GM12878 (cell line): ENCODE measurements at regions not wholly inside any gene's neighbourhood (a gene's known extent, or its start where the extent isn't known, plus 50 kb on each side); places are given as distances from the start of the nearest gene placed in this dataset.

Experiments used
- ATAC-seq: fragments of 200-7000 bp; cut with Tn5 transposase; 3 replicates; pipeline ENCODE4 v1.9.1; 2020; ENCODE audit warnings: mild to moderate bottlenecking, moderate library complexity
- BruUV-seq: library from RNA; stranded (reverse); fragments of 400-500 nt; replicated peaks from 2 replicates; lab custom pipeline; 2021; lab: Mats Ljungman, UMichigan
- CTCF ChIA-PET: fragments of 300-600 bp; sonication (Branson Sonifier 250); formaldehyde crosslinking; extraction: SDS; loops from one replicate; lab custom pipeline; 2021; ENCODE audit warnings: inconsistent platforms; lab: Yijun Ruan, JAX
- POLR2A ChIA-PET: fragments of 350-600 bp; formaldehyde crosslinking; extraction: SDS; loops from one replicate; lab custom pipeline; 2021; ENCODE audit warnings: inconsistent platforms; lab: Charles Lee
- RAD21 ChIA-PET: fragments of 300-600 bp; sonication (Branson Sonifier 250); formaldehyde crosslinking; loops from one replicate; lab custom pipeline; 2023; ENCODE audit warnings: antibody characterized with exemption; ENCODE audit not compliant: unreplicated experiment; lab: Charles Lee
- SMC1A ChIA-PET: fragments of 300-600 bp; sonication (Branson Sonifier 250); formaldehyde crosslinking; loops from one replicate; lab custom pipeline; 2023; ENCODE audit not compliant: unreplicated experiment, uncharacterized antibody; lab: Charles Lee
- DNase-seq: peaks from one replicate; pipeline ENCODE4 v3.0.0-alpha.2; 2011; ENCODE audit warnings: low read depth, low spot score
- FAIRE-seq: peaks from 3 replicates; lab custom pipeline; 2011; peaks lifted over from hg19 to GRCh38; lab: Jason Lieb, UNC
- H2AFZ ChIP-seq: 2 replicates; pipeline ENCODE4 v1.6.0; 2011; ENCODE audit warnings: low read depth, low read length, control low read depth; ENCODE audit not compliant: control insufficient read depth
- H3K27ac ChIP-seq: 2 replicates; pipeline ENCODE4 v1.5.1; 2011; ENCODE audit warnings: control low read depth; ENCODE audit not compliant: control insufficient read depth, insufficient read depth
- H3K27me3 ChIP-seq, 2 experiments: replicated peaks in 1 of 2; 2 replicates each; pipeline versions ENCODE4 v1.6.0 to v1.6.1; 2011; ENCODE audit warnings: low read length in 1 of 2; ENCODE audit not compliant: control insufficient read depth in 2 of 2, insufficient read depth in 2 of 2
- H3K36me3 ChIP-seq, 2 experiments: 2 replicates each; pipeline ENCODE4 v1.5.1; 2011; ENCODE audit warnings: low read length in 1 of 2; ENCODE audit not compliant: control insufficient read depth in 2 of 2, insufficient read depth in 2 of 2
- H3K4me1 ChIP-seq: 2 replicates; pipeline ENCODE4 v1.6.1; 2011; ENCODE audit warnings: mild to moderate bottlenecking, low read length, moderate library complexity, mixed read lengths; ENCODE audit not compliant: control insufficient read depth, insufficient read depth
- H3K4me2 ChIP-seq: 2 replicates; pipeline ENCODE4 v1.6.0; 2011; ENCODE audit warnings: control low read depth; ENCODE audit not compliant: control insufficient read depth, insufficient read depth
- H3K4me3 ChIP-seq: fragments of 200-600 bp; sonication (generic); 2 replicates; pipeline ENCODE4 v1.5.1; 2016
- H3K79me2 ChIP-seq: 2 replicates; pipeline ENCODE4 v1.6.0; 2011; ENCODE audit warnings: low read length; ENCODE audit not compliant: control insufficient read depth, insufficient read depth
- H3K9ac ChIP-seq: 2 replicates; pipeline ENCODE4 v1.8.0; 2011; ENCODE audit warnings: low read length, control low read depth, mixed read lengths; ENCODE audit not compliant: control insufficient read depth, insufficient read depth
- H3K9me3 ChIP-seq: replicated peaks from 3 replicates; pipeline ENCODE4 v1.5.1; 2011; ENCODE audit warnings: mild to moderate bottlenecking, low read length; ENCODE audit not compliant: control insufficient read depth, insufficient read depth
- H4K20me1 ChIP-seq: 2 replicates; pipeline ENCODE4 v1.6.0; 2011; ENCODE audit not compliant: control insufficient read depth, insufficient read depth
- CUX1 ChIP-seq: IDR thresholded peaks from 2 replicates; pipeline ENCODE4 v1.6.1; 2012; ENCODE audit warnings: improper control_type of control experiment, low read depth, low read length; ENCODE audit not compliant: insufficient replicate concordance
- RELB ChIP-seq: fragments of 450-650 bp; IDR thresholded peaks from 2 replicates; pipeline ENCODE4 v1.6.1; 2017; ENCODE audit warnings: low read depth, mild to moderate bottlenecking, moderate library complexity
- REST ChIP-seq: IDR thresholded peaks from 2 replicates; pipeline ENCODE4 v1.6.1; 2012; ENCODE audit warnings: mild to moderate bottlenecking, low read depth, low read length
- SP1 ChIP-seq: IDR thresholded peaks from one replicate; pipeline ENCODE4 v1.6.1; 2011; ENCODE audit warnings: low read depth, low read length
- ZNF687 ChIP-seq: fragments of 450-650 bp; IDR thresholded peaks from 2 replicates; pipeline ENCODE4 v1.6.1; 2017; ENCODE audit warnings: mild to moderate bottlenecking, moderate library complexity
- WGBS: methylation state at CpG from one replicate; pipeline ENCODE4 v1.1.6; 2016; ENCODE audit warnings: low lambda C conversion rate; ENCODE audit not compliant: insufficient replicate concordance, insufficient coverage; ENCODE audit errors: missing lambda C conversion rate; 5-methylcytosine and 5-hydroxymethylcytosine counted together
- in situ Hi-C: fragments of 300-500 bp; cut with MboI; formaldehyde crosslinking; loops from 9 replicates; pipeline ENCODE4 v1.14.3; 2018; ENCODE audit warnings: mixed read lengths
- intact Hi-C: fragments of 100-400 bp; cut with micrococcal nuclease; formaldehyde crosslinking; loops from one replicate; pipeline ENCODE4 v1.14.2; 2022; ENCODE audit not compliant: unreplicated experiment

GRCh38 chr12:33734871-33735270 lies 287.4 kb upstream of the ALG10 start:
- ATAC-seq (no peak), FAIRE-seq (no peak), DNase-seq (no peak)
- Histone ChIP-seq H3K4me1 (no peaks in the 10 kb centered on the region), H3K27me3 (no peaks in the 10 kb centered on the region), H2AFZ (no peak overlapping the region), H3K4me3 (no peak overlapping the region), H4K20me1 (no peaks in the 10 kb centered on the region), H3K79me2 (no peaks in the 10 kb centered on the region), H3K9ac (no peak overlapping the region), H3K9me3 (no peaks in the 10 kb centered on the region), H3K27ac (no peak overlapping the region), H3K4me2 (no peak overlapping the region), H3K36me3 (no peaks in the 10 kb centered on the region)
- POLR2A ChIA-PET = no interaction called here
- CTCF ChIA-PET = no interaction called here
- RAD21 ChIA-PET = no interaction called here
- in situ Hi-C loops = no loop called here
- SMC1A ChIA-PET = no interaction called here
- intact Hi-C loops = no loop called here
- BruUV-seq = no TSS peak
- WGBS = 22% methylated on average over 2 of the region's 2 CpGs
- TF ChIP-seq REST (no peak), SP1 (no peak), CUX1 (no peak), ZNF687 (no peak), RELB (no peak)
